Hindlimb muscle (tissue), 1 donor: ENCODE measurements at regions not wholly inside any gene's neighbourhood (a gene's known extent, or its start where the extent isn't known, plus 50 kb on each side); places are given as distances from the start of the nearest gene placed in this dataset.
"Not testable (repeated sequence)": the region's sequence is repeated elsewhere in the genome, so short reads cannot be mapped to it uniquely, and the experiment has no call there.

Source experiments
- DNase-seq: peaks from one replicate; pipeline ENCODE4 v3.0.0-alpha.2; 2013

DNA sequence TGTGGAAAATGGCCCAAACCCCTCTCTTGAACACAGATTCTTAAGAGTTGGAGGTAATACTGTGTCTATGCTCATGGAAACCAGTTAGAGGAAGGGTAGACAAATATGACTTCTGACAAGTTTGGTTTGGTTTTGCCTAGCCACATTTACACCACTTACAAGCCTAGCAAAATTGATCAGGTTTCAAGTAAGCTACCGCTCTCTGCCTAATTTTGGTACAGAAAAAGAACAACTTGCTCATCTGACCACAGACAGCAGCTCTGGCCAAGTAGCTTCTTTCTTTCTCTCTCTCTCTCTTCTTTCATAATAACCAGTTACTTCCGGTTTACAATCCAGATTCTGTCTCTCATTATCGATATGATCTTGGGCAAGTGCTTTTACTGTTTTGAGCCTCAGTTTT lies 260.0 kb downstream of the GLUD2 start:
- no peak for DNase-seq

DNA sequence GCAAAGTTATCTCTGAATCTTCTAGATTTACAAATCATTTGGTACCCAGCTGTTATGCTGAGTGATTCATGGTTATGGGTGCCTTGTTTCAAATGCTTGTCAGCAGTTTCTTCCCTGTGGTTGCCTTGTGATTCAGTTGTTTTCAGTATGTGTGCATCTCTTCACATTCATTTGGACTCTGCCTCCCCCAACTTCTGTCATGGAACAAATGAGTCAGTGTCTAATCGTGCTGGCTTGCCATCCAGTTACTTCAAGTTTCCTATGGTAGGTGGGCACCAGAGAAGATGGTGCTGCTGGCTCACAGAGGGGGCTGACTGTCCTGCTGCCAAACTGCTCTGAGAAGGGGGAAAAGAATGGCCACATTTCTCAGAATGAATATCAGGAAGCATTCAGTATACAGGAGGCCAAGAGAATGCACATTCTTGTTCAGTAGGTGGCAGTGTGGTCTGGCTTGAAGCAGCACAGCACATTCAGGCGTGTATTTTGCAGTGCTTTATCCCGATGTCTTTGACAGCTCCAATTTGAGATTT lies 260.9 kb downstream of the GLUD2 start:
- peak; percentile 43 for DNase-seq

DNA sequence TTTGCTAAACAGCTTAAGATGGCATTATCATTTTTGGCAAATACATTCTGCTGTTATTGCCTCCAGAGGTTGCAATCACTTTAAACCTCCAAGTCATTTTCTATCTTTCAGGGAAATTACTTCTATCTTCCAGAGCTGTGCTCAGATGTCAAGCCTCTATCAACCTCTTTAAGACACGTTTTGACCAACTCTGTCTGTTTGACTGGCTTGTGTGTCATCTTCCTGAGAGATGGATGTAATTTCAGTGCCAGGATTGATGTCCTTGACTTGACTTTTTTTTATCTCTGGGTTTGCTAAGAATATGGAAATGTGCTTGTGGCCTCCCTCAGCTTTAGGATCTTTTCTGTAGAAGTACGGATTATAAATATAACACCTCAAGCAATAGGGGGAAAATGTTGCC lies 263.4 kb downstream of the GLUD2 start:
- no peak for DNase-seq

DNA sequence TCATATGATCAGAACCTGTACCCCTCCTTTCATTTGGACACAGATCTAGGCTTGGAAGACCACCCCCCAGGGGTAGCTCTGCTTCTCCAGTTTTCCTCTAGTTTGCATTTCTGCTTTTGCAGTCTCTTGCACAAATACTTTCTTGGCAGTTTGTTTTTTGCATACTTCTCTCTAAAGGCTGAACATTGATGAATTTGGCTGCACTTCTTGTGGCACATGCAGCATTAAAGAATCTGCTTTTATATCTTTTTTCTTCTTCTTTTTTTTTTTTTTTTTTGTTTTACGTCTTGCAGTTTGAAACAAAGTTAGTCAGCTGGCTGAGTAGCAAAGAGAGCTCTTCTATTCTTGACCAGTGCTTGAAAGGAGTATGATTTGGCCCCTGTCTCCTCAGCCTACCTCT lies 273.0 kb downstream of the GLUD2 start:
- DNase-seq: peak; percentile 8

DNA sequence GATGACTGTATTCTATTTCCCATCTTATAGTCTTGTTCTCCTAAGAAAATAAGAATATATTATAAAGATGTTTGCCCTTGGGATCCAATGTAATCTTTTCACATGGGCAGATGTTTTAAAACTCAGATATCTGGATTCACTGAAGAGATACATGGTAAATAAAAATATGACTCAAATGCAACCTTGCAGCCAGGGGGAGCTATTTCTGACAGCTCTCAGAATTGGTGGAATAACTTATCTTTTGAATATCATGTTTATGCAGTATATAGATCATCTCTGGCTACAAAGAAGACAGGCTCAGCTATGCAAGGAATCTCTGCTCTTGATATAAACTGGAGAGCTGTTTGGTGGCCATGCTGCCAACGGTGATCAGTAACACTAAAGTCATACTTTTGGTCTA lies 274.7 kb downstream of the GLUD2 start:
- DNase-seq: no peak

DNA sequence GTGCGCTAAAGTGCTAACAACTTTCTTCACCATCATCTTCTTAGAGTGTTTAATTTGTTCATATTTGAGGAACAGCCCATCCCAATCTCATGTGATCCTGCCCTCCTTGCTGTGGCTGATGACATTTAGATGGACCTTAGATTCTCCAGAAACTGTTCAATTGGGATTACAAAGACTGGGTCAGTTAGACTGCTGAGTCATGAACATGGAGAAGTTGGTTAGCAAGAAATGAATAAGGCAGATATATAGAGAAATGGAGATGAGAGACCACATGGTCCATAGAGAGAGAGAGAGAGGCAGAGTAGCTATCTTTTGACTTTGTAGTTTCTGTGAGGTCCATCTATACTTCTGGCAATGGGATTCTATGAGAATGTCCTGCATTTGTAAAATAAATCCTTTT lies 275.9 kb downstream of the GLUD2 start:
- no peak for DNase-seq

DNA sequence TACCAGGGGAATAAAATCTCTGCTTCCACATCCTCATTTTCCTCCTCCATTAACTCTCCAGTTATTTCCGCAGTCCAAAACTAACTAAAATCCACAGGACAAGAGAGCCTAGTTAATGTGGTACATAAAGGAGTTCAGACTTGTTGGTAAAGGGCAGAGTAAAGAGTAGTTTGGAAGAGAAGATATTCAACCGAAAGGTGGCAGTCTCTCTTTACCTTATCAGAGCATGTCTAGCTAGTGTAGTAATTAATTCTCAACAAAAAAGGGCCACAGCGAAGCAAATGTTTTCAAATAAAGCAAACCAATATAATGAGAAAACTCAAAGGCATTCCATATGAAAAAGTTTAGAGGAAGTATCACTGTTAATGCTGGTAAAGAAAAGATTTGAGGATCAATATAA lies 286.5 kb downstream of the GLUD2 start:
- no peak for DNase-seq

DNA sequence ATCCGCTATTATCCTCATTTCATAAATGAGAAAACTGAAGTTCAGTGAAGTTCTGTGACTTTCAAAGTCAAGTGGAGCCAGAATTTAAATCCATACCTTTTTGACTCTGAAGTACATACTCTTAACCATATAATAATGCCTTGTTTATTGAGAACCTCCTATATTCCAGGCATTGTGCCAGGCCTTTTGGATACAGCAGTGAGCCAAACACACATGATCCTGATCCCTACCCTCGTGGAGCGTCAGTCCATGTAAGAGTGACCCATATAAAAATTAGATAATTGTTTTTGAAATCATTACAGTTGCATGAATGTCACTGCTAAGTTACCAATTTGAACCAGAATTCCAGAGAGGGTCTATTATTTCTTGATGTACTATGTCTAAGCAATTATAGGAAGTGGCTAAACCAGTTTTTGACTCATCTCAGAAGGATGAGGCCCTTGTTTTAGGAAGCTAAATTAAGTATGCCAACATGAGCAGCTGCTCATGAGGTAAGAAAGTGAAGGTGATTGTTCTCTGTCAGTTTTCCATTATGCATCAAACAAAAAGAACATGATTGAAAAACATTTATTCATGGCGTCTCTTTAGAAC lies 289.5 kb downstream of the GLUD2 start:
- DNase-seq: no peak

DNA sequence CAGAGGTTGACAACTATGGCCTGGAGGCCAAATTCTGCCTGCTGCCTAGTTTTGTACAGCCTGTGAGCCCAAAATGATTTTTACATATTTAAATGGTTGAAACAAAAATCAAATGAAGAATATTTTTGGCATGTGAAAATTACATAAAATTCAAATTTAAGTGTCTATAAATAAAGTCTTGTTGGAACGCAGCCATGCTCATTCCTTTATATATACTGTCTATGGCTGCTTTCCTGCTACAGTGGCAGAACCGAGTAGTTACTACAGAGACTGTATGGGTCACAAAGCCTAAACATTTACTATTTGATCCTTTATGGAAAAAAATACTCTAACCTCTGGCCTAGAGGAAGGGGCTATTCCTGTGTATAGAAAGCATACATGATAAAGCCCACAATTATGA lies 290.4 kb downstream of the GLUD2 start:
- DNase-seq: no peak

DNA sequence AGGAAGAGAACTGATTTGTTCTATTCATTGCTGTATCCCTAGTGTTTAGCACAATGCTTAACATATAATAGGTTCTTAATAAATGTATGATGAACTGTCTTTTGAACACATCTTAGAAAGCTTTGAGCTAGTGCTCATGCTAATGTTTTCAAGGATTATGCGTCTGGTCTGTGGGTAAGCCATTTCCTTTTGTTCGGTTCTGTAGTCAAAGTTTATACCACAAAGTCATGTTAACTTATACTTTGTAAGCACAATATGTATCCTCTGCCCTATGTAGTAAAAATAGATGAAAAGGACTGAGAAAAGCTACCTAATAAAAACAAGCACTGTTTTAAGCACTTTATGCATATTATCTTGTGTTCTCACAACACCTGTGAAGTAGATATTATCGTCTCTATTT lies 301.9 kb downstream of the GLUD2 start:
- DNase-seq: no peak

DNA sequence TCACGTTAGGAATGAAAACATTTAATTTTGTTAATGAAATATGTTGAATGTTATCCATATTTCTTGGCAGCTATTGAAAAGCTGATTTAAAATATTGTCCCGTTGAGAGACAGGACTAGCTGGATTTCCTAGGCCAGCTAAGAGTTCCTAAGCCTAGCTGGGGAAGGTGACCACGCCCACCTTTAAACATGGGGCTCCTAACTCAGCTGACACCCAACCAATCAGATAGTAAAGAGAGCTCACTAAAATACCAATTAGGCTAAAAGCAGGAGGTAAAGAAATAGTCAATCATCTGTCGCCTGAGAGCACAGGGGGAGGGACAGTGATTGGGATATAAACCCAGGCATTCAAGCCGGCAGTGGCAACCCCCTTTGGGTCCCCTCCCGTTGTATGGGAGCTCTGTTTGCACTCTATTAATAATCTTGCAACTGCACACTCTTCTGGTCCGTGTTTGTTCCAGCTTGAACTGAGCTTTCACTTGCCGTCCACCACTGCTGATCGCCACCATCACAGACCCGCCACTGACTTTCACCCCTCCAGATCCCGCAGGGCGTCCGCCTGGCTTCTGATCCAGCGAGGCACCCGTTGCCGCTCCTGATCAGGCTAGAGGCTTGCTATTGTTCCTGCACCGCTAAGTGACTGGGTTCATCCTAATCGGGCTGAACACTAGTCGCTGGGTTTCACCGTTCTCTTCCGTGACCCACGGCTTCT lies 308.9 kb downstream of the GLUD2 start:
- DNase-seq: no peak

DNA sequence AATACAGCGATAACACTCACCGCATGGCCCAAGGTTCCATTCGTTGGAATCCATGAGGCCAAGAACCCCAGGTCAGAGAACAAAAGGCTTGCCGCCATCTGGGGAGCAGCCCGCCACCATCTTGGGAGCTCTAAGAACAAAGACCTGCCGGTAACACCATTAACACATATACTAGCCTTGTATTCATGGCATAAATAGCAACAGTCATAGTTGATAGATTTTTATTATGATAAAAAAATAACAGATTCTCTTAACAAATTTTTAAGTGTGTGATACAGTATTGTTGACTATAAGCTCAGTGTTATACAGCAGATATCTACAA lies 309.4 kb downstream of the GLUD2 start:
- DNase-seq: no peak

DNA sequence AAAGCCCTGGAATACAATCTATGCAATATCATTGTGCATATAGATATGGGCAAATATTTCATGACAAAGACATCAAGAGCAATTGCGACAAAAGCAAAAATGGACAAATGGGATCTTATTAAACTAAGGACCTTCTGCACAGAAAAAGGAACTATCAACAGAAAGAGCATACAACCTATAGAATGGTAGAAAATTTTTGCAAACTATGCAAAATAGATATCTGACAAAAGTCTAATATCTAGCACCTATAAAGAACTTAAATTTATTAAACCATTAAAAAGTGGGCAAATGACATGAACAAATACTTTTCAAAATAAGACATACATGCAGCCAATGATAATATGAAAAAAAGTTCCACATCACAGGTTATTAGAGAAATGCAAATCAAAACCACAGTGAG lies 312.9 kb downstream of the GLUD2 start:
- DNase-seq: no peak

DNA sequence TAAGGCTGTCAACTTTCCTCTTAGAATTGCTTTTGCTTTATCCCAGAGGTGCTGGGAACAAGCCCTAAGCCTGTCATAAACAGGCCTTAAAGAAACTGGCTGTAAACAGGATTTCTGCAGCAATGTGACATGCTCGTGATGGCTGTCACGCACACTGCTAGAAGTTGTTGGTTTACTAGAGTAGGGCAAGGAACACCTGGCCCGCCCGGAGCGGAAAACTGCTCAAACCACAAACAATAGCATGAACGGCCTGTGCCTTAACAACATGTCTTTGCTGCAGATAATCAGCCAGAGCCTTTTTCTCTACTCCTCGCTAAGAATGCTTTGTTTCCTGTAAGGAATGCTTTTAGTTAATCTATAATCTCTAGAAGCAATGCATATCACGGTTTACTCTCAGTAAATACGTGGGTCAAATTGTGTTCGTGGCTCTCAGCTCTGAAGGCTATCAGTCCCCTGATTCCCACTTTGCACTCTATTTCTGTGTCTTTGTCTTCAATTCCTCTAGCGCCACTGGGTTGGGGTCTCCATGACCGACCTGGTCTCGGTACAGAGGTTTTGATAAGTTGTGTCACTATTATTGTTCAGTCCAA lies 318.3 kb downstream of the GLUD2 start:
- DNase-seq: no peak

DNA sequence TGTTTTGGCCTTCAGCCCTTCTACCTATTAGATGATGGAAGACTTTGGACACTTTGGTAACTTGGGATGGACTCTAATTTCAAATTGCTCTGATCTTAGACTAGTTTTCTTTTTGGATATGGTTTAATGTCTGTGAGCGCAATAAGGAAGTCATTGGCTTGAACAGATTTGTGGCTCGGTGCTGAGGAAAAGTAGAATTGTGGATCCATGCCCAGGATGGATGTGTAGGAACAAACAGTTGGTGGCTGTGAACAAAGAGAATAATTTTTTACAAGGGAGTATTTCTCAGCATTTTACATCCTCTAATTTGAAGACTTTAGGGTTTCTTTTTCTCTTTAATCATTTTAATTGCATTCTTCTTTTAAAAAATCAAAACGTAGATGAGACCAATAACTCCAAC lies 327.1 kb downstream of the GLUD2 start:
- DNase-seq: peak; percentile 3

DNA sequence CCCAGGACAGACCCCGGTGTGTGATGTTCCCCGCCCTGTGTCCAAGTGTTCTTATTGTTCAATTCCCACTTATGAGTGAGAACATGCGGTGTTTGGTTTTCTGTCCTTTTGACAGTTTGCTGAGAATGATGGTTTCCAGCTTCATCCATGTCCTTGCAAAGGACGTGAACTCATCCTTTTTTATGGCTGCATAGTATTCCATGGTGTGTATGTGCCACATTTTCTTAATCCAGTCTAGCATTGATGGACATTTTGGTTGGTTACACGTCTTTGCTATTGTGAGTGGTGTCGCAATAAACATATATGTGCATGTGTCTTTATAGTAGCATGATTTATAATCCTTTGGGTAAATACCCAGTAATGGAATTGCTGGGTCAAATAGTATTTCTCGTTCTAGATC lies 334.5 kb downstream of the GLUD2 start:
- not testable (repeated sequence) for DNase-seq

DNA sequence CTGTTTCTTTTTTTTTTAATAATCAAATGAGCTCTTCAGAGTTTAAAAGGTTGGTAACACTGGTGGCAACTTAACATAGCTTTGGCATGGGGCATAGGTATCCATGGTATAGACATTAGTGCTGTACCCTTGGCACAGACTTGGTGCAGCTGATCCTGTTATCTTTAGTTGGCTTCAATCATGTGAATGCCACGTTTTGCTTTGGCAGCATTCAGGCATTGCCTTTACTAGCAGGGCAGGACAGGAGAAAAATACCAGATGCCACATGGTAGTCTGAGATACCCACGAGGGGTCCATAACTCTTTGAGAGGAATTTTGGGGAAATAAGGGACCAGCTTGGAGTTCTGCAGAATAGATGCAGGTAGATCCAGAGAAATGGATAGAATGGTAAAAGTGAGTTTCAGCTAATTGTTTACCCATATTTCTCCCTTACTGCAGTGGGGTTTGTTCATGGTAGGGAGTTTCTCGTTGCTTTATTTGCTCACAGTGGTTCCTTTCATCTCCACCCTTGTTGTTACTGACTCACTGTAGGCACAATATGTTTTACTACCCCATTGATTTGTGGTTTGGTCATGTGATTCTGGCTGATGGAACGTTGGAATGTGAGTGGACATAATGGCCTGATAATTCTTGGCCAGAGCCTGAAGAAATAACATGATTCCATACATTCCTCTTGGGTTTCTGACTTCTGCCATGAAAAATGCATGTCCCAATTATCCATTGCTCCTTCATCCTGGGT lies 342.7 kb downstream of the GLUD2 start:
- DNase-seq: no peak

DNA sequence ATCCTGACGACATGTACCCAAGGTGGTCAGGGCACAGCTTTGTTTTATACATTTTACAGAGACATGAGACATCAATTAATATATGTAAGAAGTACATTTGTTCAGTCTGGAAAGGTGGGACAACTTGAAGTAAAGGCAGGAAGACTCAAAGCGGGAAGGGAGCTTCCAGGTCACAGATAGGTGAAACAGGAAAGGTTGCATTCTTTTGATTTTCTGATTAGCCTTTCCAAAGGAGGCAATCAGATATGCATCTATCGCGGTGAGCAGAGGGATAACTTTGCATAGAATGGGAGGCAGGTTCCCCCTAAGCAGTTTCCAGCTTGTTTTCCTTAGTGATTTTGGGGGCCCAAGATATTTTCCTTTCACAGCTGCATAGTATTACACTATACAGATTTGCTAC lies 358.4 kb downstream of the GLUD2 start:
- DNase-seq: no peak

DNA sequence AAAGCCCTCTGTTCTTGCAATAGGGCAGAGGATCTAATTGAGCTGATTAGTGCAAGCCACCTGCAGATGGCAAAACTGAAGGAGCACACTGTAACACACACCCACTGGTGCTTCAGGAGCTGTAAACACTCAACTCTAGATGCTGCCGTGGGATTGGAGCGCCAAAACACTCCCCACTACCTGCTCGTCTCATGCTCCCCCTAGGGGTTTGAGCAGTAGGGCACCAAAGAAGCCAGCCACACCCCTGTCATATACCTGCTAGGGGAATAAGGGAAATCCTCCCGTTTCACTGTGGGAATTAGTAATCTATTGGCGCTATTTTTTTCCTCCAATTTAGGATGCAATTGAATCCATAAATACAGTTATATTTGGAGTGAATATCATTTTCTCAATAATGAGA lies 360.2 kb downstream of the GLUD2 start:
- DNase-seq: no peak

DNA sequence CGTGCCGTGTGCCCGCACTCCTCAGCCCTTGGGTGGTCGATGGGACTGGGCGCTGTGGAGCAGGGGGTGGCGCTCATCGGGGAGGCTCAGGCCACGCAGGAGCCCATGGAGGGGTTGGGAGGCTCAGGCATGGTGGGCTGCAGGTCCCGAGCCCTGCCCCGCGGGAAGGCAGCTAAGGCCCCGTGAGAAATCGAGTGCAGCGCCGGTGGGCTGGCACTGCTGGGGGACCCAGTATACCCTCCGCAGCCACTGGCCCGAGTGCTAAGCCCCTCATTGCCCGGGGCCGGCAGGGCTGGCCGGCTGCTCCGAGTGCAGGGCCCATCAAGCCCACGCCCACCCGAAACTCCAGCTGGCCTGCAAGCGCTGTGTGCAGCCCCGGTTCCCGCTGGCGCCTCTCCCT lies 384.1 kb downstream of the GLUD2 start:
- DNase-seq: not testable (repeated sequence)

DNA sequence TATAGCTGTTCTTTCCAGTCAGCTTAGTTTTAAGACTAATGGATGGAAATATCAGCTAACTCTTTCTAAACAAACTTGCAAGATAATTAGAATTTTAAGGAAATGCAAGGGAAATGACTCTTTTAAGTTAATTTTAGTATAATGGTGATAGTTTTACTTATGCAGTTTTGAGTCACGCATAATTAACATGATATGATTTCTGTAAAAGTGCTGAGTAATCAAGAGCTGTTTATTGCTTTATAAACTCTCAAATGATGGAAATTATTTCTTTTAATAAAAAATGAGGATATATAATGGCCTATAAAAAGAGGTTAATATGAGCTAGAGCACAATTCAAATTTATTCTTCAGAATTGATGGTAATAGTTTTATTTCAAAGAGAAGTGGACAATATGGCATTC lies 385.9 kb downstream of the GLUD2 start:
- no peak for DNase-seq

DNA sequence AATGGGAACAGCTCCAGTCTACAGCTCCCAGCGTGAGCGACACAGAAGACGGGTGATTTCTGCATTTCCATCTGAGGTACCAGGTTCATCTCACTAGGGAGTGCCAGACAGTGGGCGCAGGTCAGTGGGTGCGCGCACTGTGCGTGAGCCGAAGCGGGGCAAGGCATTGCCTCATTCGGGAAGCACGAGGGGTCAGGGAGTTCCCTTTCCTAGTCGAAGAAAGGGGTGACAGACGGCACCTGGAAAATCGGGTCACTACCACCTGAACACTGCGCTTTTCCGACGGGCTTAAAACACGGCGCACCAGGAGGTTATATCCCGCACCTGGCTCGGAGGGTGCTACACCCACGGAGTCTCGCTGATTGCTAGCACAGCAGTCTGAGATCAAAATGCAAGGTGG lies 390.3 kb downstream of the GLUD2 start:
- not testable (repeated sequence) for DNase-seq

DNA sequence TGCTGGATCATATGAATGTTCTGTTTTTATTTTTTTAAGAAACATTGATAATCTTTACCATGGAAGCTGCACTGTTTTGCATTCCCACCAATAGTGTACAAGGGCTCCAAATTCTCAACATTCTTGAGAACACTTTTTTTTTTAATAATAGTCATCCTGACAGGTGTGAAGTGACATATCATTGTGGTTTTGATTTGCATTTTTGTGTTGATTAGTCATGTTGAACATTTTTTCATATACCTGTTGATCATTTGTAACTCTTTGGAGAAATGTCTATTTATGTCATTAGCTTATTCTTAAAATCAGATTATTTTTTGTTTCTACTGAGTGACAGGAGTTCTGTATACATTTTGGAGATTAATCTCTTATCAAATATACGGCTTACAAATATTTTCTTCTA lies 408.5 kb downstream of the GLUD2 start:
- DNase-seq: no peak

DNA sequence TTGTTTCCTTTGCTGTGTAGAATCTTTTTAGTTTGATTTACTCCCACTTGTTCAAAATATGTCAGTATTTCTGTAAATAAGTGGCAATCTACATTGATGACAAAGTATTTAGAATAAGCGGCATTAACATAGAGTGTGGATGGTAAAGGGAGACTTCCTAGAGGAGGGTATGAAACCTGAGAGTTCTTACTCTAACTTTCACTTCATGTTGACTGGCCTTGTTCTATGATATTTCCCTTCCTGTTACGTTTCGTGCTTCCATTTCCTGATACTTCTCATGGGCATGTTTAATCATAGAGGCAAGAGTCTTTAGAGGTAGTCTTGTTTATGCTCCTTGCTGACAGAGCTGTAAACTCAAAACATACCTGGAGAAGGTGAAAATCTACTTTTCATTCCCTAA lies 408.9 kb downstream of the GLUD2 start:
- no peak for DNase-seq
